SK-N-SH treated with all-trans-retinoic acid at 6 μM for 48 hours (cell line): ENCODE measurements at regions not wholly inside any gene's neighbourhood (a gene's known extent, or its start where the extent isn't known, plus 50 kb on each side); places are given as distances from the start of the nearest gene placed in this dataset.

Experiments used
- CREB5 ChIP-seq: fragments of 250-450 bp; sonication (Bioruptor Pico); IDR thresholded peaks from 2 replicates; pipeline ENCODE4 v1.5.1; 2020; ENCODE audit warnings: low read depth, mild to moderate bottlenecking, moderate library complexity
- OSR1 ChIP-seq: fragments of 250-450 bp; sonication (Bioruptor Pico); IDR thresholded peaks from 2 replicates; pipeline ENCODE4 v1.8.0; 2022; ENCODE audit warnings: moderate library complexity, mild to moderate bottlenecking, inconsistent platforms
- PATZ1 ChIP-seq: fragments of 250-450 bp; sonication (Bioruptor Pico); IDR thresholded peaks from 2 replicates; pipeline ENCODE4 v1.8.0; 2020; ENCODE audit warnings: mild to moderate bottlenecking, moderate library complexity, borderline replicate concordance
- PPARA ChIP-seq: fragments of 250-450 bp; sonication (Bioruptor Pico); IDR thresholded peaks from 2 replicates; pipeline ENCODE4 v1.5.0; 2020; ENCODE audit warnings: mild to moderate bottlenecking, borderline replicate concordance
- RARB ChIP-seq: fragments of 250-450 bp; sonication (Bioruptor Pico); IDR thresholded peaks from 2 replicates; pipeline ENCODE4 v1.8.0; 2021; ENCODE audit warnings: mild to moderate bottlenecking, moderate library complexity
- ZFP3 ChIP-seq: fragments of 250-450 bp; sonication (Bioruptor Pico); IDR thresholded peaks from 2 replicates; pipeline ENCODE4 v1.5.0; 2020; ENCODE audit warnings: mild to moderate bottlenecking, moderate library complexity

GRCh38 chr2:207308519-207309224 lies 142.9 kb upstream of the KLF7 start:
- TF ChIP-seq PATZ1: no peak
- no peak for TF ChIP-seq CREB5 (CRISPR knock-in tag)
- TF ChIP-seq OSR1 (CRISPR knock-in tag): no peak
- TF ChIP-seq RARB: no peak
- TF ChIP-seq PPARA: no peak
- no peak for TF ChIP-seq ZFP3 (CRISPR knock-in tag)
